Osteoblast (primary cell): ENCODE measurements at regions not wholly inside any gene's neighbourhood (a gene's known extent, or its start where the extent isn't known, plus 50 kb on each side); places are given as distances from the start of the nearest gene placed in this dataset.
A peak's percentile ranks its signal among the peaks of the same experiment; 100 is the strongest.
"Not testable (repeated sequence)": the region's sequence is repeated elsewhere in the genome, so short reads cannot be mapped to it uniquely, and the experiment has no call there.

Experiments
- DNase-seq: peaks from one replicate; pipeline ENCODE4 v3.0.0; 2011; ENCODE audit warnings: low spot score, mixed read lengths; ENCODE audit not compliant: insufficient read length; ENCODE audit errors: missing footprints
- H2AFZ ChIP-seq: 2 replicates; pipeline ENCODE4 v1.6.0; 2011; ENCODE audit warnings: mild to moderate bottlenecking, low read length
- H3K27ac ChIP-seq: 2 replicates; pipeline ENCODE4 v1.5.1; 2011; ENCODE audit warnings: mild to moderate bottlenecking, low read depth, low read length, moderate library complexity
- H3K27me3 ChIP-seq: 2 replicates; pipeline ENCODE4 v1.6.0; 2012; ENCODE audit warnings: mild to moderate bottlenecking, control low read depth, inconsistent platforms, low read length, moderate library complexity; ENCODE audit not compliant: insufficient read depth
- H3K36me3 ChIP-seq: 2 replicates; pipeline ENCODE4 v1.5.1; 2011; ENCODE audit warnings: mild to moderate bottlenecking, low read length, control low read depth, moderate library complexity; ENCODE audit not compliant: insufficient read depth
- H3K4me1 ChIP-seq: 2 replicates; pipeline ENCODE4 v1.5.1; 2011; ENCODE audit warnings: mild to moderate bottlenecking, low read length, control low read depth, moderate library complexity; ENCODE audit not compliant: insufficient read depth
- H3K4me2 ChIP-seq: 2 replicates; pipeline ENCODE4 v1.6.0; 2011; ENCODE audit warnings: mild to moderate bottlenecking, low read length; ENCODE audit not compliant: insufficient read depth
- H3K4me3 ChIP-seq: fragments of 200-600 bp; sonication (generic); 3 replicates; pipeline ENCODE4 v1.5.1; 2012; ENCODE audit warnings: mild to moderate bottlenecking, low read length, inconsistent platforms; ENCODE audit not compliant: insufficient read depth
- H3K79me2 ChIP-seq: 2 replicates; pipeline ENCODE4 v1.6.0; 2012; ENCODE audit warnings: mild to moderate bottlenecking, low read length, control low read depth, inconsistent platforms; ENCODE audit not compliant: insufficient read depth
- H3K9me3 ChIP-seq: 2 replicates; pipeline ENCODE4 v1.5.1; 2011; ENCODE audit warnings: low read depth, low read length, control low read depth
- H4K20me1 ChIP-seq: 2 replicates; pipeline ENCODE4 v1.6.0; 2012; ENCODE audit warnings: mild to moderate bottlenecking, low read length, control low read depth; ENCODE audit not compliant: insufficient read depth
- TF ChIP-seq, protein P1 (sequence below): IDR thresholded peaks from 2 replicates; pipeline ENCODE4 v1.5.1; 2011; ENCODE audit warnings: mild to moderate bottlenecking, low read depth, low read length, moderate library complexity; ENCODE audit errors: extremely low read depth

DNA sequence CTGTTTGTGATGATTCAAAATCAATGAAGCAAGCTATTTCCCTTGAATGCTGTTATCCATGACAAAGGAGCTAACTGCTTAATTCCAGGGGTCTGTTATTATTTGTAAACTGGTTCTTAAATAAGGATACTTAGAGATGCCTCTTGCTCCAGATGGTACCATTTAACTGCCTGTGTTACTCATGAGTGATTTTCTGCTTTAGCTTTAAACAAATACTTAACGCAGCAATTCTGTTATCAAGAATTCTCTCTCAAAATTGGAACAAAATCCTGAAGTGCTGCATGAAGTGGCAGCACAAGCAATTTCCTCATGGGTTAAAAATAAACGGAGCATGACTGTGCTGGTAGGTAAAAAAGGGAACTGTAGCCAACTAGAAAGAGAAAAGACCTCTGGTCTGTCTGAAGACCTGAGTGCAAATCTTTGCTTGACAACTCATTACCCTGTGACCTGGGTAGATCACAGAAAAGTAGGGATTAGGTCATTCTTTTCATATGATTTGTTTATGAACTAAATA lies 62.5 kb upstream of the GBE1 start:
- H3K79me2 ChIP-seq, result no peaks in the 10 kb centered on the region
- no peaks in the 10 kb centered on the region for H3K27me3 ChIP-seq
- DNase-seq, result no peak
- no peaks in the 10 kb centered on the region for H4K20me1 ChIP-seq
- TF ChIP-seq, protein P1, sequence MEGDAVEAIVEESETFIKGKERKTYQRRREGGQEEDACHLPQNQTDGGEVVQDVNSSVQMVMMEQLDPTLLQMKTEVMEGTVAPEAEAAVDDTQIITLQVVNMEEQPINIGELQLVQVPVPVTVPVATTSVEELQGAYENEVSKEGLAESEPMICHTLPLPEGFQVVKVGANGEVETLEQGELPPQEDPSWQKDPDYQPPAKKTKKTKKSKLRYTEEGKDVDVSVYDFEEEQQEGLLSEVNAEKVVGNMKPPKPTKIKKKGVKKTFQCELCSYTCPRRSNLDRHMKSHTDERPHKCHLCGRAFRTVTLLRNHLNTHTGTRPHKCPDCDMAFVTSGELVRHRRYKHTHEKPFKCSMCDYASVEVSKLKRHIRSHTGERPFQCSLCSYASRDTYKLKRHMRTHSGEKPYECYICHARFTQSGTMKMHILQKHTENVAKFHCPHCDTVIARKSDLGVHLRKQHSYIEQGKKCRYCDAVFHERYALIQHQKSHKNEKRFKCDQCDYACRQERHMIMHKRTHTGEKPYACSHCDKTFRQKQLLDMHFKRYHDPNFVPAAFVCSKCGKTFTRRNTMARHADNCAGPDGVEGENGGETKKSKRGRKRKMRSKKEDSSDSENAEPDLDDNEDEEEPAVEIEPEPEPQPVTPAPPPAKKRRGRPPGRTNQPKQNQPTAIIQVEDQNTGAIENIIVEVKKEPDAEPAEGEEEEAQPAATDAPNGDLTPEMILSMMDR, result no peak
- no peak overlapping the region for H3K4me2 ChIP-seq
- H3K4me1 ChIP-seq, result no peaks in the 10 kb centered on the region
- H3K9me3 ChIP-seq, result no peaks in the 10 kb centered on the region
- no peak overlapping the region for H3K27ac ChIP-seq
- H3K4me3 ChIP-seq, result no peak overlapping the region
- H3K36me3 ChIP-seq, result no peaks in the 10 kb centered on the region
- H2AFZ ChIP-seq, result no peak overlapping the region

DNA sequence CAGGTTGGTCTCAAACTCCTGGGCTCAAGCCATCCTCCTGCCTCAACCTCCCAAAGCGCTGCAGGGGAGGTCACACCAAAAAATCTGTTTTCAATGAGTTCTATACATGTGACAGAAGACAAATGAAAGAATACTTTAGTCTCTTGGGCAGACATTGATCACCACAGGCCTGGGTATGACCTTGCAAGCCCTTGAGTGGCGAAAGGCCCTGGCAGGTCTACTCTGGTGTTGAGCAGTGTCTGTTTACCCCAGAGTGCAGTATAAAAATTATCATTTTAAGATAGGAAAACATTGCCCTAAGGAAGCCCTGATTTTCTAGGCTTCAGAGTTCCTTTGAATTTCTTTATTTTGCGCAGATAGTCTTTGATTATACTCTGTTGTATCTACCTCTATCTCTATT lies 61.6 kb upstream of the GBE1 start:
- Histone ChIP-seq H3K4me3 (no peak overlapping the region), H3K4me2 (no peak overlapping the region), H3K4me1 (no peaks in the 10 kb centered on the region), H3K79me2 (no peaks in the 10 kb centered on the region), H2AFZ (no peak overlapping the region), H3K9me3 (no peaks in the 10 kb centered on the region), H3K36me3 (no peaks in the 10 kb centered on the region), H3K27ac (no peak overlapping the region), H3K27me3 (no peaks in the 10 kb centered on the region), H4K20me1 (no peaks in the 10 kb centered on the region)
- no peak for DNase-seq
- TF ChIP-seq, protein P1, result no peak

DNA sequence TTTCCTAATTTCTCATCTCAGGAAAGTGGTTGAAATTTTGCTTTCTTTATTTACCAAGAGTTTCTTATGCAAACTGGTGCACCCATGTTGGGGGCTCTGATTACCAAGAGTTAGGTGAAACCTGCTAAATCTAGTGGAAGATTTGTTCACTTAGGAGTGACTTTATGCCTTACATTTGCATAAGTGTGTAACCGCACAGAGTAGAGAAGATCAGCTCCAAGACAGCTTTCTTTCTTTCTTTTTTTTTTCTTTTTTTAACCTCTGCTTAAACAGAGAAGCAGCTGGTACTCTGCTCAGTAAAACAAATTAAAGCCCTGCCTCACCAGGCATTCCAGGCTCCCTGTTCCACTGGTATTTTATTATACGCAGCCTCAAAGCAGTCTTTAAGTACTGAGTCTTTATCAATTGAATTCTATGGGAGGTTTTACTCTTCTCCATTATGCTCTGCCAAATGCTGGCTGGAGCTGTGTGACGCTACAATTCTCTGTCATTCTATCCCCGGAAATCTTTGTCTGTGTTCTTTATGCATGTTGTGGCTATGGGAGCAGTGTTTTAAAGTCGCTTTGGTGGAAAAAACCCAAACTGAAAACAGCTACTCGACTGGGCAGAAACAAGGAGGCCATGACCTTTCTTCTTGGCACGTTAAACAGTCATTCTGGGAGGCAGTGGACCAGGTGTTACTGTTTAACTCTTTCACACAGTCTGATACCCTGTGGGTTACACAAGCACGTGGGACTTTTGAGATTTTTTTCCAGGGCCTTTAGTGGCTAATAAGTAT lies 55.2 kb upstream of the GBE1 start:
- TF ChIP-seq, protein P1, result no peak
- Histone ChIP-seq H3K79me2 (no peaks in the 10 kb centered on the region), H3K9me3 (no peaks in the 10 kb centered on the region), H3K4me2 (peak overlapping the region; percentile 17), H4K20me1 (no peaks in the 10 kb centered on the region), H3K27me3 (no peaks in the 10 kb centered on the region), H3K27ac (no peak overlapping the region), H2AFZ (peak overlapping the region; percentile 30), H3K4me3 (no peak overlapping the region), H3K4me1 (no peaks in the 10 kb centered on the region), H3K36me3 (no peaks in the 10 kb centered on the region)
- DNase-seq, result no peak

DNA sequence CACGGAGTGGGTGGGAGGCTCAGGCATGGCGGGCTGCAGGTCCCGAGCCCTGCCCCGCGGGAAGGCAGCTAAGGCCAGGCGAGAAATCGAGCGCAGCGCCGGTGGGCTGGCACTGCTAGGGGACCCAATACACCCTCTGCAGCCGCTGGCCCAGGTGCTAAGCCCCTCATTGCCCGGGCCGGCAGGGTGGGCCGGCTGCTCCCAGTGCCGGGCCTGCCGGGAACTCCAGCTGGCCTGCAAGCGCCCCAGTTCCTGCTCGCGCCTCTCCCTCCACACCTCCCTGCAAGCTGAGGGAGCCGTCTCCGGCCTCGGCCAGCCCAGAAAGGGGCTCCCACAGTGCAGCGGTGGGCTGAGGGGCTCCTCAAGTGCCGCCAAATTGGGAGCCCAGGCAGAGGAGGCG lies 50.7 kb upstream of the GBE1 start:
- H3K27me3 ChIP-seq, H3K79me2 ChIP-seq, H3K36me3 ChIP-seq, H4K20me1 ChIP-seq, H3K27ac ChIP-seq, H2AFZ ChIP-seq, H3K4me2 ChIP-seq, H3K4me3 ChIP-seq, H3K9me3 ChIP-seq, H3K4me1 ChIP-seq, DNase-seq: not testable (repeated sequence)
